Activated CD8-positive, alpha-beta T cell treated with anti-CD3 and anti-CD28 coated beads, Interleukin-2, amount 10 ng/mL, durations not matched to agents 7 days and 5 days (primary cell): ENCODE measurements at regions not wholly inside any gene's neighbourhood (a gene's known extent, or its start where the extent isn't known, plus 50 kb on each side); places are given as distances from the start of the nearest gene placed in this dataset.

Source experiments
- ATAC-seq: fragments of 150-1000 bp; cut with Tn5 transposase; one replicate; pipeline ENCODE4 v1.10.0; 2021; ENCODE audit warnings: moderate library complexity
- CTCF ChIA-PET: fragments of 350-600 bp; sonication (Branson Sonifier 250); formaldehyde crosslinking; loops from one replicate; lab custom pipeline; 2021; ENCODE audit warnings: antibody characterized with exemption; lab: Charles Lee
- POLR2A ChIA-PET: fragments of 350-600 bp; sonication (Branson Sonifier 250); formaldehyde crosslinking; loops from one replicate; lab custom pipeline; 2021; ENCODE audit warnings: antibody characterized with exemption; lab: Charles Lee
- DNase-seq: peaks from one replicate; pipeline ENCODE4 v3.0.0-alpha.2; 2020
- H3K27ac Mint-ChIP-seq: one replicate; pipeline ENCODE4 v1.8.0; 2021; ENCODE audit warnings: mild to moderate bottlenecking, mixed read lengths
- H3K27me3 Mint-ChIP-seq: one replicate; pipeline ENCODE4 v1.8.0; 2021; ENCODE audit warnings: low read depth, mixed read lengths
- H3K36me3 Mint-ChIP-seq: one replicate; pipeline ENCODE4 v1.8.0; 2021; ENCODE audit warnings: low read depth, mixed read lengths
- H3K4me1 Mint-ChIP-seq: one replicate; pipeline ENCODE4 v1.8.0; 2021; ENCODE audit warnings: low read depth, mixed read lengths
- H3K4me3 Mint-ChIP-seq: one replicate; pipeline ENCODE4 v1.8.0; 2021; ENCODE audit warnings: mild to moderate bottlenecking, mixed read lengths
- H3K9me3 Mint-ChIP-seq: one replicate; pipeline ENCODE4 v1.8.0; 2022; ENCODE audit warnings: mixed read lengths; ENCODE audit not compliant: insufficient read depth

GRCh38 chr4:178612733-178613132 lies 1170.5 kb upstream of the AGA start:
- no peak for ATAC-seq

GRCh38 chr4:178632415-178632814 lies 1190.2 kb upstream of the AGA start:
- Mint-ChIP-seq H3K9me3 (peaks cover 16% of the 10 kb centered on the region), H3K27me3 (no peaks in the 10 kb centered on the region), H3K4me1 (no peaks in the 10 kb centered on the region), H3K36me3 (no peaks in the 10 kb centered on the region), H3K27ac (no peak overlapping the region), H3K4me3 (no peak overlapping the region)
- ATAC-seq (no peak), DNase-seq (no peak)
- CTCF ChIA-PET, result no interaction called here
- POLR2A ChIA-PET, result no interaction called here

More at GRCh38 chr4:178612733-178613132, 1170.5 kb upstream of the AGA start:
- no peaks in the 10 kb centered on the region for H3K36me3 Mint-ChIP-seq
- ChIA-PET POLR2A (no interaction called here), CTCF (no interaction called here)
- H3K27me3 Mint-ChIP-seq, result no peaks in the 10 kb centered on the region
- no peak for DNase-seq
- peaks cover 3% of the 10 kb centered on the region for H3K9me3 Mint-ChIP-seq
- no peak overlapping the region for H3K27ac Mint-ChIP-seq
- no peaks in the 10 kb centered on the region for H3K4me1 Mint-ChIP-seq
- H3K4me3 Mint-ChIP-seq, result no peak overlapping the region

GRCh38 chr4:178633263-178633662 lies 1191.0 kb upstream of the AGA start:
- no peaks in the 10 kb centered on the region for H3K4me1 Mint-ChIP-seq
- peaks cover 23% of the 10 kb centered on the region for H3K9me3 Mint-ChIP-seq
- CTCF ChIA-PET, result no interaction called here

GRCh38 chr4:178664621-178665020 lies 1222.4 kb upstream of the AGA start:
- H3K4me3 Mint-ChIP-seq, result no peak overlapping the region
- ChIA-PET POLR2A (no interaction called here), CTCF (no interaction called here)
- no peaks in the 10 kb centered on the region for H3K27me3 Mint-ChIP-seq
- H3K4me1 Mint-ChIP-seq, result no peaks in the 10 kb centered on the region
- DNase-seq, result no peak
- no peaks in the 10 kb centered on the region for H3K36me3 Mint-ChIP-seq
- no peak overlapping the region for H3K27ac Mint-ChIP-seq
- peaks cover 4% of the 10 kb centered on the region for H3K9me3 Mint-ChIP-seq
- no peak for ATAC-seq

More at GRCh38 chr4:178633263-178633662, 1191.0 kb upstream of the AGA start:
- Mint-ChIP-seq H3K36me3 (no peaks in the 10 kb centered on the region), H3K4me3 (no peak overlapping the region), H3K27me3 (no peaks in the 10 kb centered on the region), H3K27ac (no peak overlapping the region)
- DNase-seq, result no peak
- no peak for ATAC-seq
- POLR2A ChIA-PET, result no interaction called here

- no peaks in the 10 kb centered on the region for H3K27me3 Mint-ChIP-seq
- DNase-seq (no peak), ATAC-seq (no peak)
- ChIA-PET POLR2A (no interaction called here), CTCF (no interaction called here)
- H3K4me1 Mint-ChIP-seq, result no peaks in the 10 kb centered on the region
- peaks cover 9% of the 10 kb centered on the region for H3K9me3 Mint-ChIP-seq
- no peak overlapping the region for H3K27ac Mint-ChIP-seq
- no peaks in the 10 kb centered on the region for H3K36me3 Mint-ChIP-seq
- H3K4me3 Mint-ChIP-seq, result no peak overlapping the region
These were observed 1223.7 kb upstream of the AGA start for GRCh38 chr4:178665916-178666315.

GRCh38 chr4:178671766-178672165 lies 1229.5 kb upstream of the AGA start:
- no peaks in the 10 kb centered on the region for H3K4me1 Mint-ChIP-seq
- CTCF ChIA-PET, result no interaction called here

GRCh38 chr4:178672512-178672911 lies 1230.3 kb upstream of the AGA start:
- no peak overlapping the region for H3K27ac Mint-ChIP-seq
- no peaks in the 10 kb centered on the region for H3K36me3 Mint-ChIP-seq
- H3K9me3 Mint-ChIP-seq, result peaks cover 14% of the 10 kb centered on the region
- ATAC-seq (no peak), DNase-seq (no peak)
- ChIA-PET CTCF (no interaction called here), POLR2A (no interaction called here)
- H3K4me3 Mint-ChIP-seq, result no peak overlapping the region
- H3K27me3 Mint-ChIP-seq, result no peaks in the 10 kb centered on the region
- H3K4me1 Mint-ChIP-seq, result no peaks in the 10 kb centered on the region

More at GRCh38 chr4:178671766-178672165, 1229.5 kb upstream of the AGA start:
- no peak for DNase-seq
- POLR2A ChIA-PET, result no interaction called here
- Mint-ChIP-seq H3K36me3 (no peaks in the 10 kb centered on the region), H3K27ac (no peak overlapping the region), H3K9me3 (peaks cover 14% of the 10 kb centered on the region), H3K4me3 (no peak overlapping the region), H3K27me3 (no peaks in the 10 kb centered on the region)
- ATAC-seq, result no peak

- H3K36me3 Mint-ChIP-seq, result no peaks in the 10 kb centered on the region
- no peaks in the 10 kb centered on the region for H3K27me3 Mint-ChIP-seq
- DNase-seq, result no peak
- POLR2A ChIA-PET, result no interaction called here
- CTCF ChIA-PET, result no interaction called here
- peaks cover 8% of the 10 kb centered on the region for H3K9me3 Mint-ChIP-seq
- H3K4me3 Mint-ChIP-seq, result no peak overlapping the region
- H3K4me1 Mint-ChIP-seq, result no peaks in the 10 kb centered on the region
- H3K27ac Mint-ChIP-seq, result no peak overlapping the region
- no peak for ATAC-seq
These were observed 1239.6 kb upstream of the AGA start for GRCh38 chr4:178681871-178682270.

- ATAC-seq (no peak), DNase-seq (no peak)
- Mint-ChIP-seq H3K4me3 (no peak overlapping the region), H3K4me1 (no peaks in the 10 kb centered on the region), H3K27ac (no peak overlapping the region), H3K9me3 (peaks cover 4% of the 10 kb centered on the region), H3K36me3 (no peaks in the 10 kb centered on the region), H3K27me3 (no peaks in the 10 kb centered on the region)
- ChIA-PET POLR2A (no interaction called here), CTCF (no interaction called here)
These were observed 1247.7 kb upstream of the AGA start for GRCh38 chr4:178689926-178690325.

GRCh38 chr4:178693816-178694215 lies 1251.6 kb upstream of the AGA start:
- Mint-ChIP-seq H3K27me3 (no peaks in the 10 kb centered on the region), H3K9me3 (no peaks in the 10 kb centered on the region), H3K4me3 (no peak overlapping the region), H3K36me3 (no peaks in the 10 kb centered on the region), H3K27ac (no peak overlapping the region), H3K4me1 (no peaks in the 10 kb centered on the region)
- POLR2A ChIA-PET, result no interaction called here
- no peak for ATAC-seq
- CTCF ChIA-PET, result no interaction called here
- DNase-seq, result no peak

- no peak for ATAC-seq
- Mint-ChIP-seq H3K4me3 (no peak overlapping the region), H3K36me3 (no peaks in the 10 kb centered on the region), H3K27me3 (no peaks in the 10 kb centered on the region), H3K27ac (no peak overlapping the region), H3K4me1 (no peaks in the 10 kb centered on the region), H3K9me3 (no peaks in the 10 kb centered on the region)
- POLR2A ChIA-PET, result no interaction called here
- no peak for DNase-seq
- CTCF ChIA-PET, result no interaction called here
These were observed 1254.3 kb upstream of the AGA start for GRCh38 chr4:178696515-178696914.

- Mint-ChIP-seq H3K4me1 (no peaks in the 10 kb centered on the region), H3K4me3 (no peak overlapping the region), H3K27ac (no peak overlapping the region), H3K27me3 (no peaks in the 10 kb centered on the region), H3K9me3 (peaks cover 15% of the 10 kb centered on the region), H3K36me3 (no peaks in the 10 kb centered on the region)
- DNase-seq (no peak), ATAC-seq (no peak)
- CTCF ChIA-PET, result no interaction called here
- POLR2A ChIA-PET, result no interaction called here
These were observed 1270.2 kb upstream of the AGA start for GRCh38 chr4:178712486-178712885.

GRCh38 chr4:178738026-178738425 lies 1295.8 kb upstream of the AGA start:
- H3K27ac Mint-ChIP-seq, result no peak overlapping the region
- ChIA-PET POLR2A (no interaction called here), CTCF (no interaction called here)
- H3K27me3 Mint-ChIP-seq, result no peaks in the 10 kb centered on the region
- H3K4me1 Mint-ChIP-seq, result no peaks in the 10 kb centered on the region
- ATAC-seq (no peak), DNase-seq (no peak)
- H3K4me3 Mint-ChIP-seq, result no peak overlapping the region
- no peaks in the 10 kb centered on the region for H3K36me3 Mint-ChIP-seq
- peaks cover under 1% of the 10 kb centered on the region for H3K9me3 Mint-ChIP-seq
